ENCODE measurements at regions not wholly inside any gene's neighbourhood (a gene's known extent, or its start where the extent isn't known, plus 50 kb on each side); places are given as distances from the start of the nearest gene placed in this dataset.
A peak's percentile ranks its signal among the peaks of the same experiment; 100 is the strongest.

- no peak for DNase-seq (ENCODE audit: low read depth in 2 of 2)
Observed at GRCh38 chr12:42802785-42803189, 213.2 kb upstream of the PRICKLE1 start.

GRCh38 chr12:42801271-42801670, 211.7 kb upstream of the PRICKLE1 start:
- no peak for DNase-seq (ENCODE audit: low read depth in 2 of 2)

DNA sequence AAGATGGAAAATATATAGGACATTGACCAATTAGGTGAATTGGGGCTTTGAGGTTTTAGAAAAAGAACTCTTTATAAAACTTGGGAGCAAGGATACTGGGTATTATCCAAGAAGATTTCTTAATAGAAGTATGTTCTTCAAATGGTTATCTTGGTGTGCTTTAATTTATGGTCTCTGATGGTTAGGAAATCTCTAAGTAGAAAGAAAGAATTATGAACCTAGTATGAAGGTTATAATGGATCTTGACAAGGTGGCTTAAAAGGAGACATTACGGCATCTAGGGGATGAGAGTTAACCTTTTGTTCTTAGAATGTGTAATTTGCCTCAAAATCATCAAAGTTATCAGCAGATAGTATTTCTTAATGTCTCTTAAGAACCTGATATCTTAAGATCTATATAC, 210.4 kb upstream of the PRICKLE1 start:
- no peak for DNase-seq (ENCODE audit: low read depth in 2 of 2)

GRCh38 chr12:42798811-42799438, 209.4 kb upstream of the PRICKLE1 start:
- DNase-seq (ENCODE audit: low read depth in 2 of 2), result no peak

- DNase-seq (ENCODE audit: low read depth in 2 of 2), result no peak
Observed at GRCh38 chr12:42794806-42795205, 205.3 kb upstream of the PRICKLE1 start.

DNA sequence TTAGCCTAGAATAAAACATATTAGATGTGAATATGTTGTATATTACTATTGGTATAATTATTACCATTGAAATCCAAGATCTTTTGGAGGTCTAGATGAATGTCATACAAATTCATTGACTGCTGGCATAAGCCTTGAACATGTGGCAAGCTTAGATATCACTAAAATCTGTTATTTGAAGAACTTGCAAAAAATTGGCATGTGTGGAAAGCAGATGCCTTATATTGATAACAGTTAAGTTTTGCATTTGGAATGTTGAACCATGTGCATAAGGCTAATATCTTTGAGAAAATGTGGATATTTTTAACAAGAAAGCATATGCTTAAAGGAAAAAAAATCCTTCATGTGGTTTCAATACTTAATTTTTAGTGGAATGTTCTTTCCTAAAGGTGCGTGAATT, 203.6 kb upstream of the PRICKLE1 start:
- no peak for DNase-seq (ENCODE audit: low read depth in 2 of 2)

- no peak for DNase-seq (ENCODE audit: low read depth in 2 of 2)
Observed at GRCh38 chr12:42792265-42792664, 202.7 kb upstream of the PRICKLE1 start.

- DNase-seq (ENCODE audit: low read depth in 2 of 2), result no peak
Observed at GRCh38 chr12:42791399-42791798, 201.9 kb upstream of the PRICKLE1 start.

DNA sequence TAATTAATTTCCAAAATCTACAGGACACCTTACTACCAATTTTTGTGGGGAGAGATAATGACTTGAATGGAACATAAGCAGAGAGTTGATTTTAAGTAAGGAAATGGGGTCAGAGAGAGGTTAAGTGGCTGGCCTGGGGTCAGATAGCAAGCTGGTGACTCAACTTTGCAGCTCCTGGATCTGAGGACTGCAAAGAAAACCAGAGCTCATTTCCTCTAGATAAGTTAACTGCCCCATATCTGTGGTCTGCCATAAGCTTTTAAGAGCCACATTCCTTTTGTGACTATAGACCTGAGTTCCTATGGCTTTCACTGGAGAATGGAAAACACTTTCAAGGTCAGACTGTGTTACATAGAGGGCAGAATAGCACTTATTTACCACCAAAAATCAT, 201.2 kb upstream of the PRICKLE1 start:
- peak in 1 of 2 donors; percentile 86 for DNase-seq (ENCODE audit: low read depth in 2 of 2)

- DNase-seq (ENCODE audit: low read depth in 2 of 2), result peak in 1 of 2 donors; percentile 50
Observed at GRCh38 chr12:42789808-42790760, 200.5 kb upstream of the PRICKLE1 start.

DNA sequence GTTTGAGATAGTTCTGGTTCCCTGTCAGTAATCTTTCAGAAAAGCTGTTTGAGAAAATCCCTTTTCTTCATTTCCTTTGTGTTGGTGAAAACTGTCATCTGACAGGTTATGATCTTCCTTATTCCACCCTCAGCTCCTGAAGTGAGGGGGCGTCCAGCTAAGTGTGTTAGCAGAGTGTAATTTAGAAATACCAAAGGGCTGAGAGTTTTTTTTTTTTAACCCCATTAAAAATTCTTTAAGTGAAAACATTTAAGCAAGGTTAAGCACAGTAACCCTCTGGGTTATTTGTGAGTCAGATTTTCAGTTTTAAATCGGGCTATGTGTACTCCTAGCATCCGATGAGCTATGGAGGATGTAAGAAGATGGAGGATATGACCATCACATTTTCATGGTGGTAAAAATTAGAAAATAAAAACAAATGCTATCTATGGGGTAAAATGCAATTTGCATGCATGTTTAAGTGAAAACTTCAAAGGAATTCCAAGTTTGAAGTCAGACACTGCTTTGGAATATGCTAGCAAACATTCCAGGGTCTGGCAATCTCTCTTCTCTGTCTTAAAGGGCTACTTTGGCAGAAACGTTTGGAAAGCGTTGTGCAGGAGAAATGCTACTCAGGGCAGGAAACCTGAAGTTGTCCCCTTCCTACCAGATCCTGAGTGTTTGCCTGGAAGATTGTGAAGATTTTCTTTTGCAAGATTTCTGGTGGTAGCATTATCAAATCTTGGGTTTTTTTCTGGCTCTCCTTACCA, 197.0 kb upstream of the PRICKLE1 start:
- DNase-seq (ENCODE audit: low read depth in 2 of 2), result no peak

GRCh38 chr12:42785944-42786343, 196.4 kb upstream of the PRICKLE1 start:
- DNase-seq (ENCODE audit: low read depth in 2 of 2), result no peak

GRCh38 chr12:42780671-42781070, 191.1 kb upstream of the PRICKLE1 start:
- no peak for DNase-seq (ENCODE audit: low read depth in 2 of 2)

DNA sequence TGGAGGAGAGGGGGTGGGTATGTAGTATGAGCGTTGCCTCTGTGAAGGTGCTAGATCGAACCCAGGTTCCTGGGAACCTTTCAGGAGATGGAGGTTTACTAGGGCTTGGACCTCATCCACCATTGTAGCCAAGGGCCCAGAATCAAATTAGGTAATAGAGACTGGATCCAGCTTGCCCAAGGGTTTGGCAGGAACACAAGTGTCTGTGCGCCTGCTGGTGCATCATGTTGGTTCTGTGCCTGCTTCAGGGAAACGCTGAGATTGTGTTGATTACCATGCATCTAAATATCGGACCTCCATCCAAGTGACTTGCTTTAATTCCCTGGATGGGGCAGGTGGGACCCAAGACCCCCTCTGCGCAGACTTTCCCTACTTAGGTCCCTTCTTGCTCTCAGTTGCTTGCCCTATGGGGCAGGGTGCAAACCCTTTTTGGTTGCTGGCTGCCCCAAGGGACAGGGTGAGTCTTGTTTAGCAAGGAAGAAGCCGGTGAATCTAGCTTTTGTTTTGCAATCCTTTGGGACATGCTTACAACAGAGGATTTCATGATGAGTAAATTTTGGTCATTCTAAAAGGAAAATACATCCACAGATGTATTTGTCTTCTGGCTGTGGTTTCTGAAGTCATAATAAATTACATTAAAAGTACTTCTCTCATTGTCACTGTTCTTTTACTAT, 189.8 kb upstream of the PRICKLE1 start:
- DNase-seq (ENCODE audit: low read depth in 2 of 2), result no peak

GRCh38 chr12:42776396-42776795, 186.8 kb upstream of the PRICKLE1 start:
- no peak for DNase-seq (ENCODE audit: low read depth in 2 of 2)

GRCh38 chr12:42774238-42774637, 184.7 kb upstream of the PRICKLE1 start:
- DNase-seq (ENCODE audit: low read depth in 2 of 2), result no peak

DNA sequence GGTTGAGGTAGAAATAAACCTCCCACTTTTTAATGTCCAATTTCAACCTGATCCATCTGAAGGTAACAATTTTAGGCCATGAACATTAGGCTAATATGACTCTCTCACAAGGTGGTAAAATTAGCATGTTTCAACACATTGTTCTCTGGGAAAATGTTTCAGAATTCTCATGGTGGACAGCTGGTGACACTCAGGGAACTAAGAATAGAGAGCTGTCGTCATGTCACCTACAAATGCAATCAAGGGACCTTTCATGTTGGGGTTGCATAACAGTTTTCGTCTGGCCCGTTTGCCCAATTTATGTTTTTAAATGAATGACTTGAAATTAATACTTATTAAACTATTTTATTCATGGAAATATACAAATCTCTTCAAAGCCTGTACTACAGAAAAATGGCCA, 180.7 kb upstream of the PRICKLE1 start:
- DNase-seq (ENCODE audit: low read depth in 2 of 2), result no peak

DNA sequence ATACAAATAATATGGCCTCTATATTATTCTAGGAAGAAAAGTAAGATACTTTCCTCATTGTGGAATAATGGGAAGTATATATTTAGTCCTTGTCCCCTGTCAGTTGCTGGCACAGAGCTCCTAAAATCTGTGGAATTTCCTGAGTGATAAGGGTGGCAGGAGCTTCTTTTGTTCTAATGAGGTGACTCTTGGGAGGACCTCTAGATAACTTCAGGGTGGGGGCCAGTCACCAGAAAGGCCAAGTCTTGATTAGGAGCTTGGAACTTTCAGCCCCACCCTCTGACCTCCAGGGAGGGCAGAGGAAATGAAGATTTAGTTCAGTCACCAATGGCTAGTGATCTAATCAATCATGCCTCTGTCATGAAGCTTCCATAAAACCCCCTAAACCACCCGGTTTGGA, 179.9 kb upstream of the PRICKLE1 start:
- no peak for DNase-seq (ENCODE audit: low read depth in 2 of 2)

GRCh38 chr12:42767998-42768397, 178.5 kb upstream of the PRICKLE1 start:
- DNase-seq (ENCODE audit: low read depth in 2 of 2), result no peak

GRCh38 chr12:42767326-42767954, 177.9 kb upstream of the PRICKLE1 start:
- no peak for DNase-seq (ENCODE audit: low read depth in 2 of 2)

DNA sequence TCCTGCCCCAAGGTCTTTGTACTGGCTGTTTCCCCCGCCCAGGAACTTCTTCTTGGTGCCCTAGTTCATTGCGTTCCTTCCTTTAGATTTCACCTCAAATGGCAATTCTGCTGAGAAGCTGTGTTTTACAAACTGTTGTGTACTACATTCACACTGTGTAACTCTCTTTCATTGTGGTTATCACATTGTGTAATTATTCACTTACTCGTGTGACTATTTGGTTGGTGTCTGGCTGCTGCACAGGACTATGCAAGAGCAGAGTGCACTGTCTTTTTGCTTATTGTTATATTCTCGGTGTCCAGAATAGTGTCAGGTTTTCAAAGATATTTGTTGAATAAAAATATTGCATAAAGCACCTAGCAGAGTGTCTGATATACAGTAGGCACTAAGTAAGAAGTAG, 177.2 kb upstream of the PRICKLE1 start:
- no peak for DNase-seq (ENCODE audit: low read depth in 2 of 2)

Measured in dermis microvascular lymphatic vessel endothelial cell (primary cell).